ENCODE measurements at regions not wholly inside any gene's neighbourhood (a gene's known extent, or its start where the extent isn't known, plus 50 kb on each side); places are given as distances from the start of the nearest gene placed in this dataset.

GRCh38 chr3:68151359-68151758 lies 496.9 kb upstream of the SUCLG2 start:
- no peak for DNase-seq (ENCODE audit: low read depth)
- no peak for TF ChIP-seq CTCF (IDR thresholded peaks at IDR 0.05; ENCODE audit: insufficient read depth, low read length, poor library complexity, severe bottlenecking)
- Histone ChIP-seq H3K4me3 (ENCODE audit: low read depth, low read length) (no peak overlapping the region), H3K27me3 (ENCODE audit: control insufficient read depth, insufficient read depth, low read length) (no peaks in the 10 kb centered on the region), H3K36me3 (ENCODE audit: control insufficient read depth, insufficient read depth, low read length) (no peaks in the 10 kb centered on the region)

GRCh38 chr3:68148447-68148846 lies 494.0 kb upstream of the SUCLG2 start:
- Histone ChIP-seq H3K36me3 (ENCODE audit: control insufficient read depth, insufficient read depth, low read length) (no peaks in the 10 kb centered on the region), H3K4me3 (ENCODE audit: low read depth, low read length) (no peak overlapping the region), H3K27me3 (ENCODE audit: control insufficient read depth, insufficient read depth, low read length) (no peaks in the 10 kb centered on the region)
- DNase-seq (ENCODE audit: low read depth) = no peak
- no peak for TF ChIP-seq CTCF (IDR thresholded peaks at IDR 0.05; ENCODE audit: insufficient read depth, low read length, poor library complexity, severe bottlenecking)

GRCh38 chr3:68142441-68142840 lies 488.0 kb upstream of the SUCLG2 start:
- no peak for TF ChIP-seq CTCF (IDR thresholded peaks at IDR 0.05; ENCODE audit: insufficient read depth, low read length, poor library complexity, severe bottlenecking)
- Histone ChIP-seq H3K4me3 (ENCODE audit: low read depth, low read length) (no peak overlapping the region), H3K36me3 (ENCODE audit: control insufficient read depth, insufficient read depth, low read length) (no peaks in the 10 kb centered on the region), H3K27me3 (ENCODE audit: control insufficient read depth, insufficient read depth, low read length) (no peaks in the 10 kb centered on the region)
- DNase-seq (ENCODE audit: low read depth) = no peak

GRCh38 chr3:68139897-68140296 lies 485.5 kb upstream of the SUCLG2 start:
- no peak for DNase-seq (ENCODE audit: low read depth)
- no peak for TF ChIP-seq CTCF (IDR thresholded peaks at IDR 0.05; ENCODE audit: insufficient read depth, low read length, poor library complexity, severe bottlenecking)
- no peaks in the 10 kb centered on the region for H3K27me3 ChIP-seq (ENCODE audit: control insufficient read depth, insufficient read depth, low read length)
- H3K36me3 ChIP-seq (ENCODE audit: control insufficient read depth, insufficient read depth, low read length) = no peaks in the 10 kb centered on the region
- no peak overlapping the region for H3K4me3 ChIP-seq (ENCODE audit: low read depth, low read length)

GRCh38 chr3:68136411-68136810 lies 482.0 kb upstream of the SUCLG2 start:
- no peaks in the 10 kb centered on the region for H3K36me3 ChIP-seq (ENCODE audit: control insufficient read depth, insufficient read depth, low read length)
- no peak for DNase-seq (ENCODE audit: low read depth)
- H3K4me3 ChIP-seq (ENCODE audit: low read depth, low read length) = no peak overlapping the region
- no peaks in the 10 kb centered on the region for H3K27me3 ChIP-seq (ENCODE audit: control insufficient read depth, insufficient read depth, low read length)
- TF ChIP-seq CTCF (IDR thresholded peaks at IDR 0.05; ENCODE audit: insufficient read depth, low read length, poor library complexity, severe bottlenecking) = no peak

- no peak for TF ChIP-seq CTCF (IDR thresholded peaks at IDR 0.05; ENCODE audit: insufficient read depth, low read length, poor library complexity, severe bottlenecking)
- no peak for DNase-seq (ENCODE audit: low read depth)
- Histone ChIP-seq H3K4me3 (ENCODE audit: low read depth, low read length) (no peak overlapping the region), H3K27me3 (ENCODE audit: control insufficient read depth, insufficient read depth, low read length) (no peaks in the 10 kb centered on the region), H3K36me3 (ENCODE audit: control insufficient read depth, insufficient read depth, low read length) (no peaks in the 10 kb centered on the region)
Measured at GRCh38 chr3:68135067-68135466, 480.7 kb upstream of the SUCLG2 start.

All from kidney epithelial cell (primary cell).